GM23338 (cell line): ENCODE measurements at regions not wholly inside any gene's neighbourhood (a gene's known extent, or its start where the extent isn't known, plus 50 kb on each side); places are given as distances from the start of the nearest gene placed in this dataset.

Experiments
- EZH2 ChIP-seq: fragments of 200-600 bp; sonication (generic); IDR thresholded peaks from one replicate; pipeline ENCODE4 v1.8.0; 2017; ENCODE audit warnings: antibody characterized with exemption, mild to moderate bottlenecking, low read depth; ENCODE audit not compliant: unreplicated experiment
- POLR2AphosphoS5 ChIP-seq: IDR thresholded peaks from 2 replicates; pipeline ENCODE4 v1.6.1; 2016; ENCODE audit warnings: antibody characterized with exemption, low read depth
- TF ChIP-seq, protein P1 (sequence below), 2 experiments: fragments of 200-600 bp in 1 of 2; sonication (generic) in 1 of 2; conservative IDR thresholded peaks; 2 replicates each; pipeline versions ENCODE4 v1.5.1 to v1.6.1; 2016 to 2017; ENCODE audit warnings: antibody characterized with exemption in 2 of 2, low read depth in 2 of 2, mild to moderate bottlenecking in 2 of 2, moderate library complexity in 1 of 2

DNA sequence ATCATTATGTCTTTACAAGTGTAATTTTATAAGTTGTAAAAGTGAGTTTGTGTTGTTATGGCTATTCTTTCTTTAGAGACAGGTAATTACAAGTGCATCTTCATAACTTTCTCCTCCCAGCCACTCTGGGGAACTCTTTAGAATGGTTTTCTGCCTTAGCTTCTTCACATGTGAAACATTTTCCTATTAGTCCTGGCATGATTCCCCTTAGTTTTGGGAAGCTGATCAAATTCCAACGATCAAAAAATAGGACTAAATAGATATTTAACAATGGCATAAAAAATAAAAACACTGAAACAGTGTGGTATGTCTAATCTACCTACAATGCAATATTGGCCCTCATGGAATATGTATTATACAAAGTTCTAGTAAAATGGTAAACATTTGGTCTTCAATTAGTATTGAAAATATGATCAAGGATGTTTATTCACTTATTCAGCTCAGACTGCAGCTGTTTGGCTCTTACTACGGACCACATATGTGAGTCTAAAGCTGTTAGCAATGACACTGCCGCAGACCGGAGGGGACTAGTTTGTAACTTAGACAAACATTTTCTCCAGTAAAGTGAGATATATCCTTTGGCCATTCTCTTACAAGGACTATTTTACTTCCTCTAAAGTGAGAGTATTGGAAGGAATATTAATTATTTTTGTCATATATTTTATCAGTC is 890.8 kb upstream of the USP15 start:
- no peak for TF ChIP-seq POLR2AphosphoS5
- TF ChIP-seq, protein P1, sequence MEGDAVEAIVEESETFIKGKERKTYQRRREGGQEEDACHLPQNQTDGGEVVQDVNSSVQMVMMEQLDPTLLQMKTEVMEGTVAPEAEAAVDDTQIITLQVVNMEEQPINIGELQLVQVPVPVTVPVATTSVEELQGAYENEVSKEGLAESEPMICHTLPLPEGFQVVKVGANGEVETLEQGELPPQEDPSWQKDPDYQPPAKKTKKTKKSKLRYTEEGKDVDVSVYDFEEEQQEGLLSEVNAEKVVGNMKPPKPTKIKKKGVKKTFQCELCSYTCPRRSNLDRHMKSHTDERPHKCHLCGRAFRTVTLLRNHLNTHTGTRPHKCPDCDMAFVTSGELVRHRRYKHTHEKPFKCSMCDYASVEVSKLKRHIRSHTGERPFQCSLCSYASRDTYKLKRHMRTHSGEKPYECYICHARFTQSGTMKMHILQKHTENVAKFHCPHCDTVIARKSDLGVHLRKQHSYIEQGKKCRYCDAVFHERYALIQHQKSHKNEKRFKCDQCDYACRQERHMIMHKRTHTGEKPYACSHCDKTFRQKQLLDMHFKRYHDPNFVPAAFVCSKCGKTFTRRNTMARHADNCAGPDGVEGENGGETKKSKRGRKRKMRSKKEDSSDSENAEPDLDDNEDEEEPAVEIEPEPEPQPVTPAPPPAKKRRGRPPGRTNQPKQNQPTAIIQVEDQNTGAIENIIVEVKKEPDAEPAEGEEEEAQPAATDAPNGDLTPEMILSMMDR (conservative IDR thresholded peaks at IDR 0.05; ENCODE audit: low read depth in 2 of 2), result no peak
- TF ChIP-seq EZH2, result no peak
